ENCODE measurements at regions not wholly inside any gene's neighbourhood (a gene's known extent, or its start where the extent isn't known, plus 50 kb on each side); places are given as distances from the start of the nearest gene placed in this dataset.

- peaks cover 0 to 4% of the 10 kb centered on the region in 2 donors for H3K9me3 ChIP-seq (replicated peaks in 1 of 2; ENCODE audit: control insufficient read depth in 2 of 2, insufficient read depth in 1 of 2, low read depth in 1 of 2, low read length in 2 of 2)
- no peak overlapping the region for H3K9ac ChIP-seq (ENCODE audit: low read depth, low read length, poor library complexity)
- H3K23ac ChIP-seq (ENCODE audit: low read depth, low read length, poor library complexity) = no peak overlapping the region
- no peak overlapping the region for H2BK120ac ChIP-seq (ENCODE audit: low read depth, low read length)
- no CpG with 5 or more reads among the region's 13 CpGs for WGBS, 2 donors (ENCODE audit: extremely low coverage in 2 of 2, insufficient read length in 2 of 2, insufficient replicate concordance in 1 of 2)
- no peak overlapping the region for H3K4me3 ChIP-seq (ENCODE audit: low read length in 2 of 2)
- H3K4me1 ChIP-seq (ENCODE audit: control insufficient read depth in 2 of 2, insufficient read depth in 1 of 2, low read depth in 1 of 2, low read length in 2 of 2) = peaks cover 0 to 7% of the 10 kb centered on the region in 2 donors
- no peak overlapping the region for H4K91ac ChIP-seq (ENCODE audit: low read depth, low read length, poor library complexity)
- no peak overlapping the region for H4K8ac ChIP-seq (ENCODE audit: low read depth, low read length)
- no peaks in the 10 kb centered on the region for H3K36me3 ChIP-seq (replicated peaks in 1 of 2; ENCODE audit: control insufficient read depth in 2 of 2, insufficient read depth in 2 of 2, low read length in 2 of 2)
- no peak overlapping the region for H3K27ac ChIP-seq (replicated peaks; ENCODE audit: low read length)
- no peak overlapping the region for H2BK5ac ChIP-seq (ENCODE audit: low read length)
- H2AK5ac ChIP-seq (ENCODE audit: low read depth, low read length) = peak overlapping the region; percentile 2
- H2BK15ac ChIP-seq (ENCODE audit: low read length) = no peak overlapping the region
- H2BK12ac ChIP-seq (ENCODE audit: low read length) = no peak overlapping the region
- peak overlapping the region; percentile 33 for H3K18ac ChIP-seq (ENCODE audit: low read length)
- peaks cover 0 to 2% (median 0%) of the 10 kb centered on the region in 3 experiments for H3K27me3 ChIP-seq (ENCODE audit: control insufficient read depth in 3 of 3, insufficient read depth in 3 of 3, low read depth in 1 of 3, low read length in 3 of 3)
- no peak overlapping the region for H2AFZ ChIP-seq (ENCODE audit: low read length)
- no peak overlapping the region for H3K4ac ChIP-seq (ENCODE audit: low read length)
- no peak overlapping the region for H3K4me2 ChIP-seq (ENCODE audit: insufficient read depth, low read length, poor library complexity, severe bottlenecking)
- H3K79me1 ChIP-seq (ENCODE audit: low read depth, low read length) = peaks cover 2% of the 10 kb centered on the region
- no peak overlapping the region for H3K14ac ChIP-seq (ENCODE audit: low read length)
- no peak for DNase-seq (ENCODE audit: low spot score)
Observed at GRCh38 chr2:8598295-8599165, 83.3 kb upstream of the ID2 start.

- no peak overlapping the region for H3K27ac ChIP-seq (replicated peaks; ENCODE audit: low read length)
- no CpG with 5 or more reads among the region's 24 CpGs for WGBS, 2 donors (ENCODE audit: extremely low coverage in 2 of 2, insufficient read length in 2 of 2, insufficient replicate concordance in 1 of 2)
- no peak overlapping the region for H3K9ac ChIP-seq (ENCODE audit: low read depth, low read length, poor library complexity)
- no peak overlapping the region for H3K4ac ChIP-seq (ENCODE audit: low read length)
- H3K79me1 ChIP-seq (ENCODE audit: low read depth, low read length) = peaks cover 2% of the 10 kb centered on the region
- peaks cover 0 to 5% of the 10 kb centered on the region in 2 donors for H3K4me1 ChIP-seq (ENCODE audit: control insufficient read depth in 2 of 2, insufficient read depth in 1 of 2, low read depth in 1 of 2, low read length in 2 of 2)
- H3K23ac ChIP-seq (ENCODE audit: low read depth, low read length, poor library complexity) = no peak overlapping the region
- H2BK15ac ChIP-seq (ENCODE audit: low read length) = peak overlapping the region; percentile 62
- H3K18ac ChIP-seq (ENCODE audit: low read length) = peak overlapping the region; percentile 23
- H2BK5ac ChIP-seq (ENCODE audit: low read length) = no peak overlapping the region
- no peak overlapping the region for H2BK12ac ChIP-seq (ENCODE audit: low read length)
- no peak overlapping the region for H4K8ac ChIP-seq (ENCODE audit: low read depth, low read length)
- no peak overlapping the region for H2AFZ ChIP-seq (ENCODE audit: low read length)
- peak overlapping the region; percentile 2 for H2BK120ac ChIP-seq (ENCODE audit: low read depth, low read length)
- no peaks in the 10 kb centered on the region for H3K36me3 ChIP-seq (replicated peaks in 1 of 2; ENCODE audit: control insufficient read depth in 2 of 2, insufficient read depth in 2 of 2, low read length in 2 of 2)
- H3K4me2 ChIP-seq (ENCODE audit: insufficient read depth, low read length, poor library complexity, severe bottlenecking) = no peak overlapping the region
- peaks cover 0 to 4% of the 10 kb centered on the region in 2 donors for H3K9me3 ChIP-seq (replicated peaks in 1 of 2; ENCODE audit: control insufficient read depth in 2 of 2, insufficient read depth in 1 of 2, low read depth in 1 of 2, low read length in 2 of 2)
- H3K14ac ChIP-seq (ENCODE audit: low read length) = no peak overlapping the region
- no peak overlapping the region for H4K91ac ChIP-seq (ENCODE audit: low read depth, low read length, poor library complexity)
- peak overlapping the region; percentile 72 for H2AK5ac ChIP-seq (ENCODE audit: low read depth, low read length)
- DNase-seq (ENCODE audit: low spot score) = no peak
- peaks cover 0 to 2% (median 0%) of the 10 kb centered on the region in 3 experiments for H3K27me3 ChIP-seq (ENCODE audit: control insufficient read depth in 3 of 3, insufficient read depth in 3 of 3, low read depth in 1 of 3, low read length in 3 of 3)
- H3K4me3 ChIP-seq (ENCODE audit: low read length in 2 of 2) = no peak overlapping the region
Observed at GRCh38 chr2:8599421-8600242, 82.2 kb upstream of the ID2 start.

- Histone ChIP-seq H3K14ac (ENCODE audit: low read length) (no peak overlapping the region), H3K4ac (ENCODE audit: low read length) (no peak overlapping the region), H3K27ac (replicated peaks; ENCODE audit: low read length) (no peak overlapping the region), H3K36me3 (replicated peaks in 1 of 2; ENCODE audit: control insufficient read depth in 2 of 2, insufficient read depth in 2 of 2, low read length in 2 of 2) (no peaks in the 10 kb centered on the region), H2BK15ac (ENCODE audit: low read length) (peak overlapping the region; percentile 30), H4K8ac (ENCODE audit: low read depth, low read length) (no peak overlapping the region), H4K91ac (ENCODE audit: low read depth, low read length, poor library complexity) (no peak overlapping the region), H3K4me2 (ENCODE audit: insufficient read depth, low read length, poor library complexity, severe bottlenecking) (no peak overlapping the region), H3K4me3 (ENCODE audit: low read length in 2 of 2) (no peak overlapping the region), H3K79me1 (ENCODE audit: low read depth, low read length) (peaks cover 2% of the 10 kb centered on the region), H3K27me3 (ENCODE audit: control insufficient read depth in 3 of 3, insufficient read depth in 3 of 3, low read depth in 1 of 3, low read length in 3 of 3) (peaks cover 0 to 2% (median 0%) of the 10 kb centered on the region in 3 experiments), H2BK5ac (ENCODE audit: low read length) (no peak overlapping the region), H3K9ac (ENCODE audit: low read depth, low read length, poor library complexity) (no peak overlapping the region), H2AK5ac (ENCODE audit: low read depth, low read length) (no peak overlapping the region), H3K9me3 (replicated peaks in 1 of 2; ENCODE audit: control insufficient read depth in 2 of 2, insufficient read depth in 1 of 2, low read depth in 1 of 2, low read length in 2 of 2) (peaks cover 0 to 4% of the 10 kb centered on the region in 2 donors), H3K4me1 (ENCODE audit: control insufficient read depth in 2 of 2, insufficient read depth in 1 of 2, low read depth in 1 of 2, low read length in 2 of 2) (peaks cover 0 to 5% of the 10 kb centered on the region in 2 donors), H3K23ac (ENCODE audit: low read depth, low read length, poor library complexity) (no peak overlapping the region), H2AFZ (ENCODE audit: low read length) (no peak overlapping the region), H3K18ac (ENCODE audit: low read length) (peak overlapping the region; percentile 15), H2BK120ac (ENCODE audit: low read depth, low read length) (no peak overlapping the region), H2BK12ac (ENCODE audit: low read length) (no peak overlapping the region)
- DNase-seq (ENCODE audit: low spot score) = no peak
- no CpG with 5 or more reads among the region's 14 CpGs for WGBS, 2 donors (ENCODE audit: extremely low coverage in 2 of 2, insufficient read length in 2 of 2, insufficient replicate concordance in 1 of 2)
Observed at GRCh38 chr2:8600456-8600855, 81.4 kb upstream of the ID2 start.

- no peak overlapping the region for H2AK5ac ChIP-seq (ENCODE audit: low read depth, low read length)
- no peak overlapping the region for H2BK12ac ChIP-seq (ENCODE audit: low read length)
- H2BK15ac ChIP-seq (ENCODE audit: low read length) = no peak overlapping the region
- H3K36me3 ChIP-seq (replicated peaks in 1 of 2; ENCODE audit: control insufficient read depth in 2 of 2, insufficient read depth in 2 of 2, low read length in 2 of 2) = no peaks in the 10 kb centered on the region
- H3K4me1 ChIP-seq (ENCODE audit: control insufficient read depth in 2 of 2, insufficient read depth in 1 of 2, low read depth in 1 of 2, low read length in 2 of 2) = no peaks in the 10 kb centered on the region
- H3K9me3 ChIP-seq (replicated peaks in 1 of 2; ENCODE audit: control insufficient read depth in 2 of 2, insufficient read depth in 1 of 2, low read depth in 1 of 2, low read length in 2 of 2) = no peaks in the 10 kb centered on the region
- H4K91ac ChIP-seq (ENCODE audit: low read depth, low read length, poor library complexity) = no peak overlapping the region
- no peak overlapping the region for H3K14ac ChIP-seq (ENCODE audit: low read length)
- no peak overlapping the region for H2BK5ac ChIP-seq (ENCODE audit: low read length)
- H3K4me3 ChIP-seq (ENCODE audit: low read length in 2 of 2) = no peak overlapping the region
- no peaks in the 10 kb centered on the region for H3K79me1 ChIP-seq (ENCODE audit: low read depth, low read length)
- no peak overlapping the region for H3K18ac ChIP-seq (ENCODE audit: low read length)
- no peaks in the 10 kb centered on the region for H3K27me3 ChIP-seq (ENCODE audit: control insufficient read depth in 3 of 3, insufficient read depth in 3 of 3, low read depth in 1 of 3, low read length in 3 of 3)
- WGBS, 2 donors (ENCODE audit: extremely low coverage in 2 of 2, insufficient read length in 2 of 2, insufficient replicate concordance in 1 of 2) = no CpG with 5 or more reads among the region's 3 CpGs
- H3K27ac ChIP-seq (replicated peaks; ENCODE audit: low read length) = no peak overlapping the region
- no peak overlapping the region for H4K8ac ChIP-seq (ENCODE audit: low read depth, low read length)
- no peak overlapping the region for H2AFZ ChIP-seq (ENCODE audit: low read length)
- H3K4ac ChIP-seq (ENCODE audit: low read length) = no peak overlapping the region
- no peak for DNase-seq (ENCODE audit: low spot score)
- no peak overlapping the region for H3K4me2 ChIP-seq (ENCODE audit: insufficient read depth, low read length, poor library complexity, severe bottlenecking)
- no peak overlapping the region for H3K9ac ChIP-seq (ENCODE audit: low read depth, low read length, poor library complexity)
- H3K23ac ChIP-seq (ENCODE audit: low read depth, low read length, poor library complexity) = no peak overlapping the region
- no peak overlapping the region for H2BK120ac ChIP-seq (ENCODE audit: low read depth, low read length)
Observed at GRCh38 chr2:8602809-8603208, 79.0 kb upstream of the ID2 start.

Measured in neuronal stem cell (in vitro differentiated cells).